Stromal cell of bone marrow (primary cell): ENCODE measurements at regions not wholly inside any gene's neighbourhood (a gene's known extent, or its start where the extent isn't known, plus 50 kb on each side); places are given as distances from the start of the nearest gene placed in this dataset.

Source experiments
- DNase-seq: peaks from one replicate; pipeline ENCODE4 v3.0.0-alpha.2; 2012; ENCODE audit warnings: low read depth

GRCh38 chr6:137933696-137934095 lies 66.6 kb downstream of the TNFAIP3 start:
- peak; percentile 96 for DNase-seq

GRCh38 chr6:137936798-137937197 lies 69.7 kb downstream of the TNFAIP3 start:
- no peak for DNase-seq

- DNase-seq, result no peak
Measured at GRCh38 chr6:137937834-137938233, 70.8 kb downstream of the TNFAIP3 start.

GRCh38 chr6:137938770-137939379 lies 71.8 kb downstream of the TNFAIP3 start:
- DNase-seq, result no peak

GRCh38 chr6:137941995-137942394 lies 74.9 kb downstream of the TNFAIP3 start:
- DNase-seq, result no peak

- DNase-seq, result no peak
Measured at GRCh38 chr6:137942736-137943135, 75.7 kb downstream of the TNFAIP3 start.

GRCh38 chr6:137944381-137944780 lies 77.3 kb downstream of the TNFAIP3 start:
- DNase-seq, result peak; percentile 35

GRCh38 chr6:137944793-137945498 lies 77.9 kb downstream of the TNFAIP3 start:
- peak; percentile 32 for DNase-seq

GRCh38 chr6:137949686-137950390 lies 82.8 kb downstream of the TNFAIP3 start:
- DNase-seq, result no peak

GRCh38 chr6:137950581-137950980 lies 83.5 kb downstream of the TNFAIP3 start:
- no peak for DNase-seq

GRCh38 chr6:137951064-137951597 lies 84.1 kb downstream of the TNFAIP3 start:
- DNase-seq, result no peak

- DNase-seq, result no peak
Measured at GRCh38 chr6:137952247-137952646, 85.2 kb downstream of the TNFAIP3 start.

GRCh38 chr6:137953761-137954160 lies 86.7 kb downstream of the TNFAIP3 start:
- DNase-seq, result no peak

- DNase-seq, result no peak
Measured at GRCh38 chr6:137954253-137954652, 87.2 kb downstream of the TNFAIP3 start.

GRCh38 chr6:137956098-137956488 lies 89.0 kb downstream of the TNFAIP3 start:
- DNase-seq, result no peak

- DNase-seq, result no peak
Measured at GRCh38 chr6:137957471-137957870, 90.4 kb downstream of the TNFAIP3 start.

GRCh38 chr6:137958811-137959565 lies 91.9 kb downstream of the TNFAIP3 start:
- peak; percentile 17 for DNase-seq

GRCh38 chr6:137962725-137963124 lies 95.7 kb downstream of the TNFAIP3 start:
- no peak for DNase-seq

GRCh38 chr6:137964876-137965275 lies 97.8 kb downstream of the TNFAIP3 start:
- DNase-seq, result no peak

GRCh38 chr6:137967689-137968454 lies 100.8 kb downstream of the TNFAIP3 start:
- DNase-seq, result peak; percentile 44

- DNase-seq, result no peak
Measured at GRCh38 chr6:137968455-137968804, 101.4 kb downstream of the TNFAIP3 start.

GRCh38 chr6:137968901-137969300 lies 101.8 kb downstream of the TNFAIP3 start:
- no peak for DNase-seq
